ENCODE measurements at regions not wholly inside any gene's neighbourhood (a gene's known extent, or its start where the extent isn't known, plus 50 kb on each side); places are given as distances from the start of the nearest gene placed in this dataset.

DNA sequence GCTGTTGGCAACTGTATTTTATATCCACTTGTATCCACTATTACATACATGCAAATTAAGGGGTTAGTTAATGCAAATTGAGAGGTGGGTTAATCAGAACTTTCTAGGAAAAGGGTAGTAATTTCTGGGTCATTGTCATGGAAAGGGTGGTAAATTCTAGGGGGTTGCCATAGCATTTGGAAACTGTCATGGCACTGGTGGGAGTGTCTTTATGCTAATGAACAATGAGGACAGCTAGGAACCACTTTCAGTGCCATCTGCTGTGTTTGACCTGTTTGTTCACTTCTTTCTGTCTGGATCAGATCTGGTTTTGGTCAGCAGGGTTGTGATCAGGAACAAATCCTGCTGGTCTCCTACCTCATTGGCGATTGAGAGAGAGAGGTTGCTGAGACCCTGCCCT, 283.3 kb upstream of the PRKCQ start:
- in situ Hi-C loops (cut with HindIII; ENCODE audit: extremely low pct_ligation_motif_present, low pct_unique_long_range_greater_than_20kb): no loop called here

GRCh38 chr10:6850452-6850851, 270.4 kb upstream of the PRKCQ start:
- no peak overlapping the region for H3K4me2 ChIP-seq (ENCODE audit: low read depth, low read length)
- no peaks in the 10 kb centered on the region for H3K4me1 ChIP-seq (ENCODE audit: insufficient read depth, low read length)
- BruUV-seq (replicated peaks): no TSS peak
- FAIRE-seq (no peak), DNase-seq (ENCODE audit: low spot score) (no peak), ATAC-seq (no peak)
- H3K36me3 ChIP-seq (replicated peaks in 1 of 2; ENCODE audit: control insufficient read depth in 1 of 2, insufficient read depth in 2 of 2, low read length in 2 of 2): no peaks in the 10 kb centered on the region
- H3K27me3 ChIP-seq (ENCODE audit: control insufficient read depth in 1 of 2, insufficient read depth in 2 of 2, low read length in 2 of 2): no peaks in the 10 kb centered on the region; a peak in 1 of 5 replicates
- WGBS (ENCODE audit: low lambda C conversion rate): 3% methylated on average over 3 of the region's 3 CpGs
- H3K9me3 ChIP-seq (ENCODE audit: low read length): no peaks in the 10 kb centered on the region
- no peak overlapping the region for H3K9ac ChIP-seq (ENCODE audit: insufficient read depth, low read depth, low read length)
- intact Hi-C loops (cut with micrococcal nuclease; ENCODE audit: unreplicated experiment) (no loop called here), in situ Hi-C loops (cut with HindIII; ENCODE audit: extremely low pct_ligation_motif_present, low pct_unique_long_range_greater_than_20kb) (no loop called here)
- no peak overlapping the region for H3K27ac ChIP-seq (ENCODE audit: extremely low read length, insufficient read depth, low read length)
- no peak overlapping the region for H3K4me3 ChIP-seq (replicated peaks in 1 of 3; ENCODE audit: insufficient read depth in 1 of 3, low read depth in 2 of 3, low read length in 3 of 3)
- H4K20me1 ChIP-seq (ENCODE audit: insufficient read depth, low read length): no peaks in the 10 kb centered on the region
- H2AFZ ChIP-seq (ENCODE audit: low read length): no peak overlapping the region
- POLR2A ChIA-PET: no interaction called here
- no peaks in the 10 kb centered on the region for H3K79me2 ChIP-seq (ENCODE audit: insufficient read depth, low read length)
- CTCF ChIA-PET (ENCODE audit: low intra/inter-chr PET ratio, low total read pairs): no interaction called here
- no peak for TF ChIP-seq ZNF264 (CRISPR knock-in tag; IDR thresholded peaks at IDR 0.05)
- TF ChIP-seq FOXC1 (CRISPR knock-in tag; IDR thresholded peaks at IDR 0.05; ENCODE audit: borderline replicate concordance): no peak
- TF ChIP-seq, protein P1, sequence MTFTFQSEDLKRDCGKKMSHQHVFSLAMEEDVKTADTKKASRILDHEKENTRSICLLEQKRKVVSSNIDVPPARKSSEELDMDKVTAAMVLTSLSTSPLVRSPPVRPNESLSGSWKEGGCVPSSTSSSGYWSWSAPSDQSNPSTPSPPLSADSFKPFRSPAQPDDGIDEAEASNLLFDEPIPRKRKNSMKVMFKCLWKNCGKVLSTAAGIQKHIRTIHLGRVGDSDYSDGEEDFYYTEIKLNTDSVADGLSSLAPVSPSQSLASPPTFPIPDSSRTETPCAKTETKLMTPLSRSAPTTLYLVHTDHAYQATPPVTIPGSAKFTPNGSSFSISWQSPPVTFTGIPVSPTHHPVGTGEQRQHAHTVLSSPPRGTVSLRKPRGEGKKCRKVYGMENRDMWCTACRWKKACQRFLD (CRISPR knock-in tag; IDR thresholded peaks at IDR 0.05; ENCODE audit: borderline replicate concordance): no peak
- no peak for TF ChIP-seq SNRNP70 (IDR thresholded peaks at IDR 0.05; ENCODE audit: low read depth, low read length)
- no peak for TF ChIP-seq ZNF326 (CRISPR knock-in tag; IDR thresholded peaks at IDR 0.05; ENCODE audit: borderline replicate concordance)
- no peak for TF ChIP-seq ZNF160 (CRISPR knock-in tag; IDR thresholded peaks at IDR 0.05)
- no peak for TF ChIP-seq SUZ12 (IDR thresholded peaks at IDR 0.05; ENCODE audit: low read depth, low read length)
- TF ChIP-seq ZSCAN9 (CRISPR knock-in tag; IDR thresholded peaks at IDR 0.05; ENCODE audit: borderline replicate concordance): no peak
- TF ChIP-seq ZBTB42 (CRISPR knock-in tag; IDR thresholded peaks at IDR 0.05): no peak
- TF ChIP-seq ZC3H13 (CRISPR knock-in tag; IDR thresholded peaks at IDR 0.05): no peak
- no peak for TF ChIP-seq ZIK1 (CRISPR knock-in tag; IDR thresholded peaks at IDR 0.05; ENCODE audit: borderline replicate concordance, low read depth)
- TF ChIP-seq ZNF740 (CRISPR knock-in tag; IDR thresholded peaks at IDR 0.05): no peak
- TF ChIP-seq ZNF263 (CRISPR knock-in tag; IDR thresholded peaks at IDR 0.05): no peak
- TF ChIP-seq FOXA1 (IDR thresholded peaks at IDR 0.05): no peak
- no peak for TF ChIP-seq FOXA1 (CRISPR knock-in tag; IDR thresholded peaks at IDR 0.05)

More for the DNA sequence above, 283.3 kb upstream of the PRKCQ start:
- FAIRE-seq: no peak
- H3K9me3 ChIP-seq (ENCODE audit: low read length): no peaks in the 10 kb centered on the region
- intact Hi-C loops (cut with micrococcal nuclease; ENCODE audit: unreplicated experiment): no loop called here
- no peaks in the 10 kb centered on the region for H4K20me1 ChIP-seq (ENCODE audit: insufficient read depth, low read length)
- CTCF ChIA-PET (ENCODE audit: low intra/inter-chr PET ratio, low total read pairs): no interaction called here
- no peak for ATAC-seq
- WGBS (ENCODE audit: low lambda C conversion rate): 0% methylated on average over 1 of the region's 1 CpG
- no peak for DNase-seq (ENCODE audit: low spot score)
- H3K4me1 ChIP-seq (ENCODE audit: insufficient read depth, low read length): no peaks in the 10 kb centered on the region
- H3K36me3 ChIP-seq (replicated peaks in 1 of 2; ENCODE audit: control insufficient read depth in 1 of 2, insufficient read depth in 2 of 2, low read length in 2 of 2): no peaks in the 10 kb centered on the region
- no peak overlapping the region for H2AFZ ChIP-seq (ENCODE audit: low read length)
- no TSS peak for BruUV-seq (replicated peaks)
- no peaks in the 10 kb centered on the region for H3K27me3 ChIP-seq (ENCODE audit: control insufficient read depth in 1 of 2, insufficient read depth in 2 of 2, low read length in 2 of 2)
- no peak overlapping the region for H3K4me3 ChIP-seq (replicated peaks in 1 of 3; ENCODE audit: insufficient read depth in 1 of 3, low read depth in 2 of 3, low read length in 3 of 3)
- no peak overlapping the region for H3K9ac ChIP-seq (ENCODE audit: insufficient read depth, low read depth, low read length)
- POLR2A ChIA-PET: no interaction called here
- H3K4me2 ChIP-seq (ENCODE audit: low read depth, low read length): no peak overlapping the region
- TF ChIP-seq ZNF780A (CRISPR knock-in tag; IDR thresholded peaks at IDR 0.05) (no peak), ZSCAN29 (CRISPR knock-in tag; conservative IDR thresholded peaks at IDR 0.05) (no peak), ZBTB38 (CRISPR knock-in tag; IDR thresholded peaks at IDR 0.05) (no peak), RBM22 (optimal IDR thresholded peaks at IDR 0.05; ENCODE audit: low read length) (no peak), ATF2 (CRISPR knock-in tag; IDR thresholded peaks at IDR 0.05) (no peak), JDP2 (CRISPR knock-in tag; IDR thresholded peaks at IDR 0.05; ENCODE audit: borderline replicate concordance) (no peak), SPEN (CRISPR knock-in tag; IDR thresholded peaks at IDR 0.05; ENCODE audit: low read depth) (no peak)
- H3K27ac ChIP-seq (ENCODE audit: extremely low read length, insufficient read depth, low read length): no peak overlapping the region
- H3K79me2 ChIP-seq (ENCODE audit: insufficient read depth, low read length): no peaks in the 10 kb centered on the region
